ENCODE measurements at regions not wholly inside any gene's neighbourhood (a gene's known extent, or its start where the extent isn't known, plus 50 kb on each side); places are given as distances from the start of the nearest gene placed in this dataset.

DNA sequence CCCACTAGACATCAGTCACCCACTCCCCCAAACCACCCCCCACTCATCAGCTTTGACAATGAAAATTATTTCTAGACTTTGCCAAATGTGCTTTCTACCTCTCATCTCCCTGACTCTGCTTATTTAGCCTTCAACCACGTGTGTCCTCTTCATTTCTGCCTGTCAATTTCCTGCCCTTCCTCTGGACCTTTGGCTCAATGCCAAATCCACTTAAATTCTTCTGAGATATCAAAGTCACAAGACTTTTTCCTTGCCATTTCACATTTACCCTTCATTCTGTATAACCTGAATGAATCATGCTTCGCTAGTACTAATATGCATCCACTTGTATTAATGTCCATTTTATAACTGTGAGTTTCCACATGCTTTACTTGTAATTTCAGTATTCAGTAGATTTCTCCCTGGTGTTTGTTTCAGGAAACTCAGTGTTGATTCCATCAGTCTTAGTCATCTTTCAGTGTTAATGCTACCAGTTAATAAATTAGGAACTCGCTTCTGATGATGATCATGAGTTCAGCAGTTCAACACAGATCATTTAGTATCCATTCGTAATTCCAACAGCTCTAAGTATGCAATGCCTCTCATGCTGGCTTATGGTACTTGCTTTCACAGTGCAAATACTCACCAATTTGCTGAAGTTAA is 128.2 kb upstream of the OSTN start:
- TF ChIP-seq POLR2A (IDR thresholded peaks at IDR 0.05; ENCODE audit: extremely low read depth, insufficient read length) (no peak), CTCF (IDR thresholded peaks at IDR 0.05; ENCODE audit: low read depth, low read length) (no peak)
- no peak overlapping the region for H3K4me3 ChIP-seq (ENCODE audit: low read depth, low read length)
- DNase-seq (ENCODE audit: low read depth), result no peak

- no peak for DNase-seq (ENCODE audit: low read depth)
- TF ChIP-seq CTCF (IDR thresholded peaks at IDR 0.05; ENCODE audit: low read depth, low read length) (no peak), MAX (IDR thresholded peaks at IDR 0.05; ENCODE audit: low read depth, low read length) (no peak), MYC (IDR thresholded peaks at IDR 0.05; ENCODE audit: low read depth, low read length) (no peak), POLR2A (IDR thresholded peaks at IDR 0.05; ENCODE audit: extremely low read depth, insufficient read length) (no peak)
- no peak overlapping the region for H3K4me3 ChIP-seq (ENCODE audit: low read depth, low read length)
These were observed 128.8 kb upstream of the OSTN start for GRCh38 chr3:191070201-191070600.

- no peak for TF ChIP-seq POLR2A (IDR thresholded peaks at IDR 0.05; ENCODE audit: extremely low read depth, insufficient read length)
- no peak for TF ChIP-seq MAX (IDR thresholded peaks at IDR 0.05; ENCODE audit: low read depth, low read length)
- no peak for TF ChIP-seq MYC (IDR thresholded peaks at IDR 0.05; ENCODE audit: low read depth, low read length)
- TF ChIP-seq CTCF (IDR thresholded peaks at IDR 0.05; ENCODE audit: low read depth, low read length), result no peak
- DNase-seq (ENCODE audit: low read depth), result no peak
- H3K4me3 ChIP-seq (ENCODE audit: low read depth, low read length), result no peak overlapping the region
These were observed 129.9 kb upstream of the OSTN start for GRCh38 chr3:191068946-191069813.

GRCh38 chr3:191066669-191067068 is 132.4 kb upstream of the OSTN start:
- no peak for DNase-seq (ENCODE audit: low read depth)
- H3K4me3 ChIP-seq (ENCODE audit: low read depth, low read length), result no peak overlapping the region
- TF ChIP-seq MYC (IDR thresholded peaks at IDR 0.05; ENCODE audit: low read depth, low read length) (no peak), MAX (IDR thresholded peaks at IDR 0.05; ENCODE audit: low read depth, low read length) (no peak), POLR2A (IDR thresholded peaks at IDR 0.05; ENCODE audit: extremely low read depth, insufficient read length) (no peak), CTCF (IDR thresholded peaks at IDR 0.05; ENCODE audit: low read depth, low read length) (no peak)

DNA sequence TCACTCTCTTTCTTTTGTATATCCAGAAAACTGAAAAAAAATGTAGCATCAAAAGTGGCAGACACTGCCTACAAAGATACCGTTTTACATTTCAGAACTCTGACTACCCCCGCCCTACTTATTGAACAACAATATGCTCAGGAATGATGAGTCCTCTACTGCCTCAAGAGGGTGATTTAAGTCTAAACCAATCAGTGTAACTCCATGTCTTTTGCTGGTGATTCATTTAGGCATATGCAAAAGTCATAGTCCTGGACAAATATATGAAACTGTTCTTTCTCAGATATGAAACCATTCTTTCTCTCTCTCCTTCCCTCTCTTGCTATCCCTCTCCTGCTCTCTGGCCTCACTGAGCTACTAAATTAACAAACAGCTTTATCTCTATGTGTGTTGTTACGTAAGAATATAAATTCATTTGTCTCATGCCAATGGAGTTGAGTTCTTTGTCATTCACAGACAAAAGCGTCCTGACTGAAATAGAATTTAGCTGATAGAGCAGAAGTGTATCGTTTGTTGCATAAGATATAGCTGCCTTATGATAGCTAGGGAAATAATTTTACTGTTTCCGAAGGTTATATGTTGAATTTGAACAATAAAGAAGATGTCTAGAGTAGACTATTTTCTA is 133.7 kb upstream of the OSTN start:
- no peak for DNase-seq (ENCODE audit: low read depth)
- TF ChIP-seq MYC (IDR thresholded peaks at IDR 0.05; ENCODE audit: low read depth, low read length) (no peak), CTCF (IDR thresholded peaks at IDR 0.05; ENCODE audit: low read depth, low read length) (no peak), MAX (IDR thresholded peaks at IDR 0.05; ENCODE audit: low read depth, low read length) (no peak), POLR2A (IDR thresholded peaks at IDR 0.05; ENCODE audit: extremely low read depth, insufficient read length) (no peak)
- H3K4me3 ChIP-seq (ENCODE audit: low read depth, low read length), result no peak overlapping the region
